Peyer's patch (tissue), 4 donors: ENCODE measurements at regions not wholly inside any gene's neighbourhood (a gene's known extent, or its start where the extent isn't known, plus 50 kb on each side); places are given as distances from the start of the nearest gene placed in this dataset.

Experiments used
- DNase-seq, 3 donors: peaks; one replicate each; pipeline ENCODE4 v3.0.0-alpha.2; 2017 to 2019
- H3K27ac ChIP-seq, 4 donors: fragments of 200-600 bp; sonication (generic); one replicate each; pipeline ENCODE4 v1.5.1; 2016 to 2019
- H3K27me3 ChIP-seq, 2 donors: fragments of 200-600 bp; sonication (generic); one replicate each; pipeline ENCODE4 v1.5.1; 2019
- H3K36me3 ChIP-seq, 3 donors: fragments of 200-600 bp; sonication (generic); one replicate each; pipeline ENCODE4 v1.5.1; 2016 to 2019
- H3K4me1 ChIP-seq, 4 donors: fragments of 200-600 bp; sonication (generic); one replicate each; pipeline ENCODE4 v1.5.1; 2016 to 2019
- H3K4me3 ChIP-seq, 4 donors: fragments of 200-600 bp; sonication (generic); 1 replicate in 3 of 4; 2 replicates in 1 of 4; pipeline ENCODE4 v1.5.1; 2016 to 2019; ENCODE audit warnings: mild to moderate bottlenecking in 1 of 4
- H3K9me3 ChIP-seq, 4 donors: fragments of 200-600 bp; sonication (generic); one replicate each; pipeline ENCODE4 v1.5.1; 2016 to 2019; ENCODE audit warnings: mild to moderate bottlenecking in 1 of 4
- POLR2A ChIP-seq, 2 donors: fragments of 450-650 bp; IDR thresholded peaks; one replicate each; pipeline ENCODE4 v1.5.1; 2017; ENCODE audit warnings: antibody characterized with exemption in 2 of 2, mild to moderate bottlenecking in 2 of 2, moderate library complexity in 2 of 2
- TF ChIP-seq, protein P1 (sequence below), 6 experiments: fragments of 450-650 bp in 4 of 6; fragments of 200-600 bp in 2 of 6; sonication (generic) in 1 of 6; IDR thresholded peaks; one replicate each; pipeline ENCODE4 v1.5.1; 2017 to 2019; ENCODE audit warnings: antibody characterized with exemption in 6 of 6, mild to moderate bottlenecking in 3 of 6, moderate library complexity in 1 of 6

DNA sequence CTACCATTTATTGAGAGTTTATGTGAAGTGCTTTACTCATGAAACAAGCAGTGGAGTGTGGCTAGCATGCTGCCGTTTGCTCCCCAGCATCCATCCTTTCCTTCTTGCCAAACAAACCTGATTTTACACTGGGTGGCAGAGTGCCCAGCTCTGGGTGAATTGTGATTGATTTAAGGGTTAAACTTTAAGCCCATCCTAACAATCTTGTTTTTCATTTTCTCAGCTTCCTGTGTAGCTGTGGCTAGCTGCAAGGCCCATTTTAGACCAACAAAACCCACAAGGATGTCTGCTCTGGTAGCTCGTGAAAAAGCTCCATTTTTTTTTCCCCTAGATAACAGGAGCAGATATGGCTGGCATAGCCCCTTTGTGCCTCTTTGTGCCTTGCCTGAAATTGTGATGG, 77.7 kb upstream of the KCNG1 start:
- no peak overlapping the region for H3K27ac ChIP-seq
- DNase-seq, result no peak
- no peak for TF ChIP-seq POLR2A (IDR thresholded peaks at IDR 0.05)
- TF ChIP-seq, protein P1, sequence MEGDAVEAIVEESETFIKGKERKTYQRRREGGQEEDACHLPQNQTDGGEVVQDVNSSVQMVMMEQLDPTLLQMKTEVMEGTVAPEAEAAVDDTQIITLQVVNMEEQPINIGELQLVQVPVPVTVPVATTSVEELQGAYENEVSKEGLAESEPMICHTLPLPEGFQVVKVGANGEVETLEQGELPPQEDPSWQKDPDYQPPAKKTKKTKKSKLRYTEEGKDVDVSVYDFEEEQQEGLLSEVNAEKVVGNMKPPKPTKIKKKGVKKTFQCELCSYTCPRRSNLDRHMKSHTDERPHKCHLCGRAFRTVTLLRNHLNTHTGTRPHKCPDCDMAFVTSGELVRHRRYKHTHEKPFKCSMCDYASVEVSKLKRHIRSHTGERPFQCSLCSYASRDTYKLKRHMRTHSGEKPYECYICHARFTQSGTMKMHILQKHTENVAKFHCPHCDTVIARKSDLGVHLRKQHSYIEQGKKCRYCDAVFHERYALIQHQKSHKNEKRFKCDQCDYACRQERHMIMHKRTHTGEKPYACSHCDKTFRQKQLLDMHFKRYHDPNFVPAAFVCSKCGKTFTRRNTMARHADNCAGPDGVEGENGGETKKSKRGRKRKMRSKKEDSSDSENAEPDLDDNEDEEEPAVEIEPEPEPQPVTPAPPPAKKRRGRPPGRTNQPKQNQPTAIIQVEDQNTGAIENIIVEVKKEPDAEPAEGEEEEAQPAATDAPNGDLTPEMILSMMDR (IDR thresholded peaks at IDR 0.05), result no peak

DNA sequence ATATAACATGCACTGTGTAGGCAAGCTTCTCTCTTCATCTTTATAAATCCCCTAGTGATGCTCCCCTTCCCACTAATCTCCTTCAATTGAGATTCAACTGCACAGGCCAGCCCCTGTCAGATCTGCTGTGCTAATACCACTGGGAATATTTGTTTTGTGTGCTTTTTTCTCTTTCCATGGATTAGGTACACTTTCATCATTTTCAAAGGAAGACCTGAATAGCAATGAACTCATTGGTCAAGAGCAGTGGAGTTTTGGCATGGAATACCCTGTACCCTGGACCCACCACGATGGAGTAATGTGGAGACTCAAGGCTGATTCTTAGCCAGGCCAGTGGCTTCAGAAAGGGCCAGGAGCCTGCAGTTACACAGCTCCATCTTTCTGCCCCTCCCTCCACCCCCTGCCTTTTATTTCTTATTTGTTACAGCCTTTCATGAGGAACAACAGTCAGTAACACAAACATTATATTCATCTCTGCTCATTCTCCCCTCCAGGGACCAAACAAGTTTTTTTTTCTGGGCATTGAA, 75.4 kb upstream of the KCNG1 start:
- Histone ChIP-seq H3K27me3 (no peaks in the 10 kb centered on the region), H3K36me3 (no peaks in the 10 kb centered on the region), H3K4me3 (peak overlapping the region in 2 of 4 donors; percentile 37 to 40), H3K9me3 (no peaks in the 10 kb centered on the region), H3K27ac (peak overlapping the region in 3 of 4 donors; percentile 51 to 96 (median 86)), H3K4me1 (peaks cover 0 to 8% (median 3%) of the 10 kb centered on the region in 4 donors)
- no peak for DNase-seq
- TF ChIP-seq, protein P1 (IDR thresholded peaks at IDR 0.05), result no peak
- no peak for TF ChIP-seq POLR2A (IDR thresholded peaks at IDR 0.05)

More for the DNA sequence above, 77.7 kb upstream of the KCNG1 start:
- Histone ChIP-seq H3K9me3 (no peaks in the 10 kb centered on the region), H3K27me3 (no peaks in the 10 kb centered on the region), H3K4me3 (no peak overlapping the region), H3K36me3 (no peaks in the 10 kb centered on the region), H3K4me1 (peaks cover 0 to 8% (median 3%) of the 10 kb centered on the region in 4 donors)

DNA sequence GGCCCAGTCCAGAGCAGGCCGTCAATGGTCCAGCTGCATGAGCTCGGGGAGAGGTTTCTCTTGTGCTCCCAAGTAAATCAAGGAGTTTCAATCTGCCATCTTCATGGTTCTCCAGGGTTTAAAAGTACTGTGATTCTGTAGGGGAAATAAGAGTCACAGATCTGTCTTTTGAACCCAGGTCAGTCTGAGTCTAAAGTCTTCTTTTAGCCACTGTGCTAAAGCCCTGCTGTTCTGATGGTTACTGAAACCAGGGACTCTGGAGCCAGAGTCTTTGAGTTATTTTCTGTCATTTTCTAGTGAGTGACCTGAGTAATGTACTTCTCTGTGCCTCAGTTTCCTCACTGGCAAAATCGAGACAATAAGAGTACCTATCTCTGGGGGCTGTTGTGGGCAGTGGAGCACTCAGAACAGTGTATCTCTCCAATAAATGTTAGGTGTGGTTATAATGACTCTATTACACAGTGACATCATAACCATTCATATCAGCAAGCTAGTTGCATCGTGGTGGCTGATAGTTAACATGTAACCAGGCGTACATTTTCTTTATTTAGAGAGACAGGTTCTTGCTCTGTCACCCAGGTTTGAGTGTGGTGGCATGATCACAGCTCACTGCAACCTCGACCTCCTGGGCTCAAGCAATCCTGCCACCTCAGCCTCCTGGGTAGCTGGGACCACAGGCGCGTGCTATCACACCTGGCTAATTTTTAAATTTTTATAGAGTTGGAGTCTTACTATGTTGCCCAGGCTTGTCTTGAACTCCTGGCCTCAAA, 74.6 kb upstream of the KCNG1 start:
- H3K9me3 ChIP-seq, result no peaks in the 10 kb centered on the region
- no peaks in the 10 kb centered on the region for H3K27me3 ChIP-seq
- TF ChIP-seq POLR2A (IDR thresholded peaks at IDR 0.05), result peak in 1 of 2 donors; percentile 65
- TF ChIP-seq, protein P1 (IDR thresholded peaks at IDR 0.05), result no peak
- peak overlapping the region in 2 of 4 donors; percentile 37 to 40 for H3K4me3 ChIP-seq
- no peaks in the 10 kb centered on the region for H3K36me3 ChIP-seq
- peak in 2 of 3 donors; percentile 49 to 54 for DNase-seq
- peaks cover 0 to 8% (median 3%) of the 10 kb centered on the region in 4 donors for H3K4me1 ChIP-seq
- peak overlapping the region in 3 of 4 donors; percentile 51 to 96 (median 86) for H3K27ac ChIP-seq

DNA sequence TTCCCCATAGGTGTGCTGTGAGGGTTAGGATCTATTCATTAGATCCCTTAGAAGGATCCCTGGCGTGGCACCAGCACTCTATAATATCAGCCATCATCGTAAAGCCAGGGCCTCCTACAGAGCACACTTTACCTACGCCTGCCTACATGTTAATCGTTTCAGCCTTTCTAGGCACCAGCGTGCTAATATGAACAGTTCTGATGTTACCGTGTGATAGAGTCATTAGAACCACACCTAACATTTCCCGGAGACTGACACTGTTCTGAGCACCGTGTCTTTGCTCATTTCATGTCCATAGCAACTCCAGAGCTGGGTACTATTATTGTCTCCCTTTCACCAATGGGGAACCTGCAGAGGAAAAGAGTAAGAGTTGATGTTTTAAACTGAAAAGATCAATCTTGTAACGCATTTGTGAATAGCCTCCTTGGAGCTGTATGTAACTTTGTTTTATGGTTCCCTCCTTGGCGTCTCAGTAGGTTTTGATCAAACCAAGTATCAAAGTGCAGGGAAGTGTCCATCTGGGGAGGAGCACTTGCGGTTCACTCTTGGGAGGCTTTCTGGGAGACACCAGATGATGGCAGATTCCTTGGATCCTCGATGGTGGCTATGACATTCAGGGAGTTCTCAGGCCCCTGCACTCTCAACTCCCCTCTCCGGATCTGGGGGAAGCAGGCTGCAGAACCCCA, 73.8 kb upstream of the KCNG1 start:
- TF ChIP-seq, protein P1 (IDR thresholded peaks at IDR 0.05), result peak in 2 of 6 experiments; percentile 5 to 6
- peak in 1 of 2 donors; percentile 14 for TF ChIP-seq POLR2A (IDR thresholded peaks at IDR 0.05)
- Histone ChIP-seq H3K4me1 (peaks cover 0 to 8% (median 3%) of the 10 kb centered on the region in 4 donors), H3K4me3 (peak overlapping the region in 2 of 4 donors; percentile 37 to 40), H3K27ac (peak overlapping the region in 3 of 4 donors; percentile 51 to 96 (median 86)), H3K27me3 (peaks cover 0 to 2% of the 10 kb centered on the region in 2 donors), H3K9me3 (no peaks in the 10 kb centered on the region), H3K36me3 (no peaks in the 10 kb centered on the region)
- DNase-seq, result peak in 1 of 3 donors; percentile 50

DNA sequence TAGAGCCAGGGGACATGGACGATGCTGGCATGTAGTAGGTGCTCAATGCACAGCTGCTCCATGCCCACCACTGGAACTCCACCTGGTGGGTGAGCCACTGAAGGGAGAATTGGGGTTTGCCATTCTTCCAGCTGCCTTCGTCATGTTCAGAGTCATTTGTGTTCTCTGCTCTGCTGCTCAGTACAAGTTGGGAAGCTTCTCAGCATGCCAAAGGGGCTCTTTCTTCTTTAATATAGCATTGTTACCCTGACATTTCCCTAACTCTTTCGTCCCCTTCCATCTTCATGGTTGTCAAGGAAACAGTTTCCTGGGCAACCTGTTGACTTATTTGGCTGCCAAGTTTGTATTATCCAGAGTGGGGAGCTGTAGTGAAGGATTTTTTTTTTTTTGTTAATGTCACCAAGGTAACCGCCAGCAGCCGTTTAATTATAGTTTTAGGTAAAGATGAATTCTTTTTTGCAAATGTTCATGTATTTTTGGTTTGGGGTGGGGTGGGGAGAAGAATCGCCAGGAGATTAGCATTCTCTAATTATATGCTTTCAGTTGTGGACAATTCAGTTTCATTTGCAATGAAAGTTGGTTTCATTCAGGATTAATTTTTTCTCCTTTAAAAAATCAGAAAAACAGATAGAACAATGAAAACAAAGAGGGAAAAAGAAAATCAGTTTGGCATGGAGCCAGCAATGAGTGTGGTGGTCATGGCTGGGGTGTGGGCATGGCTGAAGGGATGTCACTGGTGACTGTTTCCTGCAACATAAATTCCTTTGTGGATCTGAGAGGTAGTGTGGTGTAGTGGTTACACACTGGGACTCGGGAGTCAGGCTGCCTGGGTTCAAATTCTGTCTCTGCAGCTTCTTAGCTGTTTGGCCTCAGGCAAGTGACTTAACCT, 73.0 kb upstream of the KCNG1 start:
- H3K27me3 ChIP-seq, result peaks cover 0 to 4% of the 10 kb centered on the region in 2 donors
- H3K36me3 ChIP-seq, result no peaks in the 10 kb centered on the region
- H3K9me3 ChIP-seq, result no peaks in the 10 kb centered on the region
- H3K27ac ChIP-seq, result peak overlapping the region in 3 of 4 donors; percentile 51 to 96 (median 86)
- TF ChIP-seq, protein P1 (IDR thresholded peaks at IDR 0.05), result no peak
- TF ChIP-seq POLR2A (IDR thresholded peaks at IDR 0.05), result no peak
- DNase-seq, result no peak
- peaks cover 0 to 8% (median 3%) of the 10 kb centered on the region in 4 donors for H3K4me1 ChIP-seq
- H3K4me3 ChIP-seq, result peak overlapping the region in 1 of 4 donors; percentile 37
